ENCODE measurements at regions not wholly inside any gene's neighbourhood (a gene's known extent, or its start where the extent isn't known, plus 50 kb on each side); places are given as distances from the start of the nearest gene placed in this dataset.

DNA sequence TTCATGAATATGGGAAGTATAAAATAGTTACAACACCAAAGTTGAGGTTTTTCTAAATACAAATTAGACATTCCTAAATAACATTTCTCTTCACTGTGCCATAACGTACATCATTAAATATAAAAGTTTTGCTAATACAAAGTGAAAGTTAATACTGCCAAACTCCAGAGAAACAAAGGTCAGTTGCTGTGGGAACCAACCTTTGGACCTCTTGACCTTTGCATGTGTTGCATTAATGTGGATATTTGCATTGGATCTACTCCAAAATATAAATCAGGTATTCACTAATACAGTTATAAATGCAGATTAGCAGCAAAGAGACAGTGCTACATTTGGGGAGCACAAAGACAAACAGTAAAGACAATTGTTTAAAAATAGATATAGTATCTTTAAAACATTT lies 366.0 kb upstream of the USP15 start:
- H2AFZ ChIP-seq (ENCODE audit: low read depth, low read length, severe bottlenecking): no peak overlapping the region
- no peak overlapping the region for H3K27ac ChIP-seq (ENCODE audit: low read depth, low read length)
- no peak overlapping the region for H3K9ac ChIP-seq (ENCODE audit: low read length)
- H3F3A ChIP-seq (ENCODE audit: insufficient read depth): no peaks in the 10 kb centered on the region
- no peaks in the 10 kb centered on the region for H3K9me3 ChIP-seq (ENCODE audit: insufficient read depth, low read length)
- H4K20me1 ChIP-seq (ENCODE audit: low read depth, low read length): no peaks in the 10 kb centered on the region
- no peaks in the 10 kb centered on the region for H3K36me3 ChIP-seq (ENCODE audit: low read length)
- no peaks in the 10 kb centered on the region for H3K79me2 ChIP-seq (ENCODE audit: insufficient read depth, low read length)
- no peak overlapping the region for H3K4me3 ChIP-seq (ENCODE audit: insufficient read depth, low read length, poor library complexity, severe bottlenecking)
- H3K4me2 ChIP-seq (ENCODE audit: low read depth, low read length, poor library complexity, severe bottlenecking): no peak overlapping the region
- no peaks in the 10 kb centered on the region for H3K9me2 ChIP-seq (replicated peaks; ENCODE audit: insufficient read depth, low read length)
- no peaks in the 10 kb centered on the region for H3K27me3 ChIP-seq (ENCODE audit: low read length)
- TF ChIP-seq, protein P1, sequence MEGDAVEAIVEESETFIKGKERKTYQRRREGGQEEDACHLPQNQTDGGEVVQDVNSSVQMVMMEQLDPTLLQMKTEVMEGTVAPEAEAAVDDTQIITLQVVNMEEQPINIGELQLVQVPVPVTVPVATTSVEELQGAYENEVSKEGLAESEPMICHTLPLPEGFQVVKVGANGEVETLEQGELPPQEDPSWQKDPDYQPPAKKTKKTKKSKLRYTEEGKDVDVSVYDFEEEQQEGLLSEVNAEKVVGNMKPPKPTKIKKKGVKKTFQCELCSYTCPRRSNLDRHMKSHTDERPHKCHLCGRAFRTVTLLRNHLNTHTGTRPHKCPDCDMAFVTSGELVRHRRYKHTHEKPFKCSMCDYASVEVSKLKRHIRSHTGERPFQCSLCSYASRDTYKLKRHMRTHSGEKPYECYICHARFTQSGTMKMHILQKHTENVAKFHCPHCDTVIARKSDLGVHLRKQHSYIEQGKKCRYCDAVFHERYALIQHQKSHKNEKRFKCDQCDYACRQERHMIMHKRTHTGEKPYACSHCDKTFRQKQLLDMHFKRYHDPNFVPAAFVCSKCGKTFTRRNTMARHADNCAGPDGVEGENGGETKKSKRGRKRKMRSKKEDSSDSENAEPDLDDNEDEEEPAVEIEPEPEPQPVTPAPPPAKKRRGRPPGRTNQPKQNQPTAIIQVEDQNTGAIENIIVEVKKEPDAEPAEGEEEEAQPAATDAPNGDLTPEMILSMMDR (IDR thresholded peaks at IDR 0.05; ENCODE audit: insufficient read depth, low read length, poor library complexity, severe bottlenecking): no peak
- TF ChIP-seq EZH2phosphoT487 (conservative IDR thresholded peaks at IDR 0.05; ENCODE audit: low read length): no peak

DNA sequence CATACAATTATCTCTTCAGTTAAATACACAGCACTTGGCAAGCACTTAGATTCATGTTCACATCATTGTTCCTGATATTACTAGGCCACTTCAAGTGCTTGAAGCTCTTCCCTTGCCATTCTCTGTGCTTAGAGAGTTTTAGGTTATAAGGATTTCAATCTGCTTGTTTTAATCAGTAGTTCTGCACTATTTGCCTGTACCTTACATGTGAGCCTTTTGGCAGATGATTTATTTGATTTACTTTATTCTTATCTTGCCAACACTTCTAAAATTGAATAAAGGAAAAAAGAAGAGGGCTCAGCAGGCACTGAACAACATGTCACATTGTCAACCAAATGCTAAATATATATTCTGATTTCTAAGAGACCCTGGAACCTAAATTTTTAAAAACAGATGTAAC lies 363.8 kb upstream of the USP15 start:
- Histone ChIP-seq H3K4me2 (ENCODE audit: low read depth, low read length, poor library complexity, severe bottlenecking) (no peak overlapping the region), H3K4me3 (ENCODE audit: insufficient read depth, low read length, poor library complexity, severe bottlenecking) (no peak overlapping the region), H4K20me1 (ENCODE audit: low read depth, low read length) (no peaks in the 10 kb centered on the region), H3F3A (ENCODE audit: insufficient read depth) (no peaks in the 10 kb centered on the region), H3K9me2 (replicated peaks; ENCODE audit: insufficient read depth, low read length) (no peaks in the 10 kb centered on the region), H3K9me3 (ENCODE audit: insufficient read depth, low read length) (no peaks in the 10 kb centered on the region), H3K9ac (ENCODE audit: low read length) (no peak overlapping the region), H3K79me2 (ENCODE audit: insufficient read depth, low read length) (no peaks in the 10 kb centered on the region), H3K27ac (ENCODE audit: low read depth, low read length) (no peak overlapping the region), H2AFZ (ENCODE audit: low read depth, low read length, severe bottlenecking) (no peak overlapping the region), H3K36me3 (ENCODE audit: low read length) (no peaks in the 10 kb centered on the region), H3K27me3 (ENCODE audit: low read length) (no peaks in the 10 kb centered on the region)
- no peak for TF ChIP-seq EZH2phosphoT487 (conservative IDR thresholded peaks at IDR 0.05; ENCODE audit: low read length)
- TF ChIP-seq, protein P1 (IDR thresholded peaks at IDR 0.05; ENCODE audit: insufficient read depth, low read length, poor library complexity, severe bottlenecking): no peak

DNA sequence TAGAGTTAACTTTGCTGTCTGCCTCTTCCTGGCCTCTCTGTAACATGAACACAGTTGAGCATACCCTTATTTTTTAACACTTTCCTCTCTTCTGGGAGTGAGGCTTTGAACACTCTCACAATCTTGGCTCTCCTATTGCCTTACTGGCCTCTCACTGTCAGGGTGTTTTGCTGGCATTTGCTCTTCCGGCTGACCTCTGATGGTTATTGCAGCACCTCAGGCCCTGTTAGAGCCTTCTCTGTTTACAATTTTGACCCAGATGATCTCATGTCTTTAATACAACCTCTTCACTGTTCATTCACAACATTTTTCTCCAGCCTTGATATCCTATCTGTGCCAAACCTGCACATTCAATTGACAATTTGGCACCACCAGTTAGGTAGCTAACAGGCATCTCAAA lies 357.8 kb upstream of the USP15 start:
- Histone ChIP-seq H3K79me2 (ENCODE audit: insufficient read depth, low read length) (no peaks in the 10 kb centered on the region), H3K36me3 (ENCODE audit: low read length) (no peaks in the 10 kb centered on the region), H3K4me2 (ENCODE audit: low read depth, low read length, poor library complexity, severe bottlenecking) (no peak overlapping the region), H3K9me2 (replicated peaks; ENCODE audit: insufficient read depth, low read length) (no peaks in the 10 kb centered on the region), H3K27me3 (ENCODE audit: low read length) (no peaks in the 10 kb centered on the region), H3F3A (ENCODE audit: insufficient read depth) (no peaks in the 10 kb centered on the region), H3K9ac (ENCODE audit: low read length) (no peak overlapping the region), H3K9me3 (ENCODE audit: insufficient read depth, low read length) (no peaks in the 10 kb centered on the region), H3K4me3 (ENCODE audit: insufficient read depth, low read length, poor library complexity, severe bottlenecking) (no peak overlapping the region), H4K20me1 (ENCODE audit: low read depth, low read length) (no peaks in the 10 kb centered on the region), H2AFZ (ENCODE audit: low read depth, low read length, severe bottlenecking) (no peak overlapping the region), H3K27ac (ENCODE audit: low read depth, low read length) (no peak overlapping the region)
- TF ChIP-seq, protein P1 (IDR thresholded peaks at IDR 0.05; ENCODE audit: insufficient read depth, low read length, poor library complexity, severe bottlenecking): no peak
- TF ChIP-seq EZH2phosphoT487 (conservative IDR thresholded peaks at IDR 0.05; ENCODE audit: low read length): no peak

DNA sequence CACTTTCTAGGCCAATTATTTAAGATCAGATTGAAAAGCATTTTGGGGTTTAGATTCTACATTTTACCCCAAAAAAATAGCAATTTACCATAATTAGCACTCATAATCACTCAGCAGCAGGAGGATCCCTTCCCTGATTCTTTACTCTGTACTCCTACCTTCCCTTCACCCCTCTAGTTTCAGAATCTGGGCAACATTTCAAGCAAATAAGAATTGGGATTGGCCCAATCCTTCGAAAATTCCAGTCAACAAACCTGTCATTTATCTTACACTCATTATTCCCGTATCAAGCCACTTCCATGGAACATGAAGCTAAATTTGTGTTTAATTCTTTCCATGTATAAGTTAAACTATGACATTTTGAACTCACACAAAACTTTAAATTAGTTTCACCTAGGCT lies 349.1 kb upstream of the USP15 start:
- H3F3A ChIP-seq (ENCODE audit: insufficient read depth): no peaks in the 10 kb centered on the region
- no peak overlapping the region for H3K27ac ChIP-seq (ENCODE audit: low read depth, low read length)
- no peaks in the 10 kb centered on the region for H3K9me3 ChIP-seq (ENCODE audit: insufficient read depth, low read length)
- H3K9me2 ChIP-seq (replicated peaks; ENCODE audit: insufficient read depth, low read length): no peaks in the 10 kb centered on the region
- no peak overlapping the region for H3K9ac ChIP-seq (ENCODE audit: low read length)
- no peaks in the 10 kb centered on the region for H4K20me1 ChIP-seq (ENCODE audit: low read depth, low read length)
- no peak overlapping the region for H3K4me3 ChIP-seq (ENCODE audit: insufficient read depth, low read length, poor library complexity, severe bottlenecking)
- no peaks in the 10 kb centered on the region for H3K79me2 ChIP-seq (ENCODE audit: insufficient read depth, low read length)
- H3K36me3 ChIP-seq (ENCODE audit: low read length): no peaks in the 10 kb centered on the region
- H3K27me3 ChIP-seq (ENCODE audit: low read length): no peaks in the 10 kb centered on the region
- no peak overlapping the region for H2AFZ ChIP-seq (ENCODE audit: low read depth, low read length, severe bottlenecking)
- H3K4me2 ChIP-seq (ENCODE audit: low read depth, low read length, poor library complexity, severe bottlenecking): no peak overlapping the region
- no peak for TF ChIP-seq EZH2phosphoT487 (conservative IDR thresholded peaks at IDR 0.05; ENCODE audit: low read length)
- TF ChIP-seq, protein P1 (IDR thresholded peaks at IDR 0.05; ENCODE audit: insufficient read depth, low read length, poor library complexity, severe bottlenecking): no peak
